HepG2 (cell line): ENCODE measurements at regions not wholly inside any gene's neighbourhood (a gene's known extent, or its start where the extent isn't known, plus 50 kb on each side); places are given as distances from the start of the nearest gene placed in this dataset.

Experiments
- ATAC-seq: fragments of 200-7000 bp; cut with Tn5 transposase; 3 replicates; pipeline ENCODE4 v1.9.1; 2020; ENCODE audit warnings: mild to moderate bottlenecking, moderate library complexity
- BruUV-seq: library from RNA; stranded (reverse); fragments of 400-500 nt; replicated peaks from 2 replicates; lab custom pipeline; 2021; lab: Mats Ljungman, UMichigan
- CTCF ChIA-PET: fragments of 300-600 bp; formaldehyde crosslinking; extraction: SDS; loops from one replicate; lab custom pipeline; 2021; ENCODE audit warnings: low total read pairs, inconsistent platforms, low intra/inter-chr PET ratio; lab: Yijun Ruan, JAX
- POLR2A ChIA-PET: fragments of 350-600 bp; sonication (Branson Sonifier 250); formaldehyde crosslinking; loops from one replicate; lab custom pipeline; 2020; ENCODE audit warnings: antibody characterized with exemption, inconsistent platforms; lab: Yijun Ruan, JAX
- DNase-seq: peaks from one replicate; pipeline ENCODE4 v3.0.0-alpha.2; 2015; ENCODE audit warnings: low spot score
- FAIRE-seq: peaks from 3 replicates; lab custom pipeline; 2011; peaks lifted over from hg19 to GRCh38; lab: Jason Lieb, UNC
- H2AFZ ChIP-seq: one replicate; pipeline ENCODE4 v1.6.1; 2011; ENCODE audit warnings: low read length, inconsistent platforms
- H3K27ac ChIP-seq: fragments of 300-600 bp; 3 replicates; pipeline ENCODE4 v1.8.0; 2011; ENCODE audit warnings: mixed run types, mild to moderate bottlenecking, mixed read lengths, low read length, inconsistent platforms; ENCODE audit not compliant: insufficient read depth; ENCODE audit errors: extremely low read length
- H3K27me3 ChIP-seq, 2 experiments: fragments of 200-600 bp in 1 of 2; 2 replicates in 1 of 2; 3 replicates in 1 of 2; pipeline versions ENCODE4 v1.6.0 to v1.8.0; 2011; ENCODE audit warnings: low read length in 2 of 2, mild to moderate bottlenecking in 2 of 2, moderate library complexity in 2 of 2, inconsistent platforms in 1 of 2; ENCODE audit not compliant: insufficient read depth in 2 of 2, control insufficient read depth in 1 of 2
- H3K36me3 ChIP-seq, 2 experiments: fragments of 200-600 bp in 1 of 2; replicated peaks in 1 of 2; 2 replicates in 1 of 2; 3 replicates in 1 of 2; pipeline versions ENCODE4 v1.5.1 to v1.8.0; 2011; ENCODE audit warnings: low read length in 2 of 2, inconsistent platforms in 1 of 2; ENCODE audit not compliant: insufficient read depth in 2 of 2, control insufficient read depth in 1 of 2
- H3K4me1 ChIP-seq: 2 replicates; pipeline ENCODE4 v1.5.1; 2012; ENCODE audit warnings: low read length, inconsistent platforms; ENCODE audit not compliant: insufficient read depth
- H3K4me2 ChIP-seq: 2 replicates; pipeline ENCODE4 v1.6.0; 2011; ENCODE audit warnings: low read depth, low read length, inconsistent platforms
- H3K4me3 ChIP-seq, 3 experiments: fragments of 200-600 bp in 1 of 3; sonication (generic), shearing (Covaris generic) in 1 of 3; replicated peaks in 1 of 3; 2 replicates each; pipeline ENCODE4 v1.5.1; 2011 to 2016; ENCODE audit warnings: low read length in 3 of 3, inconsistent platforms in 2 of 3, low read depth in 2 of 3, mild to moderate bottlenecking in 2 of 3, control low read depth in 1 of 3, mixed read lengths in 1 of 3; ENCODE audit not compliant: insufficient read depth in 1 of 3
- H3K79me2 ChIP-seq: one replicate; pipeline ENCODE4 v1.6.1; 2011; ENCODE audit warnings: low read length, inconsistent platforms; ENCODE audit not compliant: insufficient read depth
- H3K9ac ChIP-seq: 2 replicates; pipeline ENCODE4 v1.6.0; 2011; ENCODE audit warnings: mild to moderate bottlenecking, low read depth, low read length, inconsistent platforms; ENCODE audit not compliant: insufficient read depth
- H3K9me3 ChIP-seq: 2 replicates; pipeline ENCODE4 v1.5.1; 2012; ENCODE audit warnings: mild to moderate bottlenecking, low read length
- H4K20me1 ChIP-seq: 2 replicates; pipeline ENCODE4 v1.6.0; 2011; ENCODE audit warnings: inconsistent platforms, mild to moderate bottlenecking, low read length, moderate library complexity; ENCODE audit not compliant: insufficient read depth
- FOXP4 ChIP-seq: sonication (generic); formaldehyde crosslinking; IDR thresholded peaks from 2 replicates; pipeline ENCODE4 v1.4.0; 2020; ENCODE audit warnings: missing genetic modification reagents
- HMG20B ChIP-seq: conservative IDR thresholded peaks from 2 replicates; pipeline ENCODE4 v1.6.1; 2016; ENCODE audit warnings: missing genetic modification reagents, missing compliant biosample characterization
- HOXA9 ChIP-seq: sonication (generic); formaldehyde crosslinking; IDR thresholded peaks from 2 replicates; pipeline ENCODE4 v1.8.1; 2022; ENCODE audit warnings: missing genetic modification reagents, mild to moderate bottlenecking, moderate library complexity, borderline replicate concordance
- RNF219 ChIP-seq: sonication (generic); formaldehyde crosslinking; IDR thresholded peaks from 2 replicates; pipeline ENCODE4 v1.5.0; 2020; ENCODE audit warnings: mild to moderate bottlenecking, missing genetic modification reagents
- SALL1 ChIP-seq: sonication (generic); formaldehyde crosslinking; IDR thresholded peaks from 2 replicates; pipeline ENCODE4 v1.8.0; 2022; ENCODE audit warnings: mild to moderate bottlenecking, missing genetic modification reagents
- SOX13 ChIP-seq, 3 experiments: fragments of 450-650 bp in 1 of 3; sonication (generic) in 1 of 3; formaldehyde crosslinking in 1 of 3; IDR thresholded peaks in 2 of 3; conservative IDR thresholded peaks in 1 of 3; 2 replicates each; pipeline versions ENCODE4 v1.5.0 to v1.6.1; 2016 to 2020; ENCODE audit warnings: antibody characterized with exemption in 1 of 3, mild to moderate bottlenecking in 1 of 3, missing compliant biosample characterization in 1 of 3, missing genetic modification reagents in 1 of 3, moderate library complexity in 1 of 3
- TRIM24 ChIP-seq: sonication (generic); formaldehyde crosslinking; IDR thresholded peaks from 2 replicates; pipeline ENCODE4 v1.8.0; 2022; ENCODE audit warnings: mild to moderate bottlenecking, missing genetic modification reagents
- U2AF2 ChIP-seq: fragments of 200-400 bp; formaldehyde crosslinking; IDR thresholded peaks from 2 replicates; pipeline ENCODE4 v1.6.1; 2017; ENCODE audit warnings: low read depth, mild to moderate bottlenecking, low read length
- UBTF ChIP-seq: sonication (generic); formaldehyde crosslinking; IDR thresholded peaks from 2 replicates; pipeline ENCODE4 v1.4.0; 2020; ENCODE audit warnings: mild to moderate bottlenecking, missing genetic modification reagents
- ZFY ChIP-seq: sonication (generic); formaldehyde crosslinking; IDR thresholded peaks from 2 replicates; pipeline ENCODE4 v1.4.0; 2020; ENCODE audit warnings: missing genetic modification reagents
- ZNF225 ChIP-seq: sonication (generic); formaldehyde crosslinking; IDR thresholded peaks from 2 replicates; pipeline ENCODE4 v1.4.0; 2020; ENCODE audit warnings: mild to moderate bottlenecking, missing genetic modification reagents
- WGBS: methylation state at CpG from one replicate; pipeline ENCODE4 v1.1.6; 2017; ENCODE audit warnings: low lambda C conversion rate; 5-methylcytosine and 5-hydroxymethylcytosine counted together
- in situ Hi-C: cut with HindIII; loops from 2 replicates; pipeline ENCODE4 v1.10.0; 2017; ENCODE audit warnings: low pct_unique_long_range_greater_than_20kb; ENCODE audit not compliant: extremely low pct_ligation_motif_present
- intact Hi-C: fragments of 100-400 bp; cut with micrococcal nuclease; formaldehyde crosslinking; loops from one replicate; pipeline ENCODE4 v1.10.0; 2022; ENCODE audit not compliant: unreplicated experiment
- TF ChIP-seq, protein P1 (sequence below): sonication (generic); formaldehyde crosslinking; IDR thresholded peaks from 2 replicates; pipeline ENCODE4 v1.8.0; 2022; ENCODE audit warnings: low read depth, missing genetic modification reagents

GRCh38 chr6:92826633-92827032 lies 592.7 kb downstream of the EPHA7 start (continued):
- peak; percentile 49; the same call in 1 of the 2 replicates for TF ChIP-seq FOXP4 (CRISPR knock-in tag)
- TF ChIP-seq SOX13 (IDR thresholded peaks at IDR 0.05) = peak; percentile 49; the same call in 1 of the 2 replicates
- peak in 1 of 2 experiments; percentile 90; a peak in 2 of 4 replicates for TF ChIP-seq SOX13 (CRISPR knock-in tag; conservative IDR thresholded peaks at IDR 0.05 in 1 of 2, IDR thresholded peaks at IDR 0.05 in 1 of 2)
- TF ChIP-seq HOXA9 (CRISPR knock-in tag) = no peak
- TF ChIP-seq TRIM24 (CRISPR knock-in tag) = no peak

DNA sequence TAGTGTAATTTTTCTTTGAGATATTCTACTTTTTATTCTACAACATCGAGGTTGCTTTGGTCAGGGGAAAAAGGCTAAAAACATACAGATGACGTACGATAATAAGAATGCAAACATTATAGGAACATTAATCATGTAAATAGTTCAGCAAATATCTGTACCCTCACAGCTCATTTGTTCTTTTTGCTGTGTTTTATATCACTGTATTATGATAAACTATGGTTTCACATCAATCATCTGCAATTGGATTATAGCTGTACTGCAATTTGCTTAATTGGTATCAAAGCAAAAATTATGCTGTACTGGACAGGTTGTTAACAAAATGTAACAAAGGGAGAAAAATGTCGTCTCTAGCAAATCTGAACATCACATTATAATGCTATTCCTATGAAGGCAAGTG lies 597.1 kb downstream of the EPHA7 start:
- intact Hi-C loops (no loop called here), in situ Hi-C loops (no loop called here)
- H3K9me3 ChIP-seq = no peaks in the 10 kb centered on the region
- DNase-seq = no peak
- H4K20me1 ChIP-seq = no peaks in the 10 kb centered on the region
- BruUV-seq = no TSS peak
- no peaks in the 10 kb centered on the region for H3K36me3 ChIP-seq
- no peak overlapping the region for H2AFZ ChIP-seq
- no peak for ATAC-seq
- no peaks in the 10 kb centered on the region for H3K79me2 ChIP-seq
- H3K9ac ChIP-seq = no peak overlapping the region
- FAIRE-seq = no peak
- H3K4me3 ChIP-seq = no peak overlapping the region
- H3K4me1 ChIP-seq = peaks cover 12% of the 10 kb centered on the region
- CTCF ChIA-PET = no interaction called here
- POLR2A ChIA-PET = no interaction called here
- H3K4me2 ChIP-seq = no peak overlapping the region
- no peaks in the 10 kb centered on the region for H3K27me3 ChIP-seq
- WGBS = 16% methylated on average over 4 of the region's 4 CpGs
- no peak overlapping the region for H3K27ac ChIP-seq
- no peak for TF ChIP-seq ZFY
- no peak for TF ChIP-seq RNF219
- TF ChIP-seq, protein P1, sequence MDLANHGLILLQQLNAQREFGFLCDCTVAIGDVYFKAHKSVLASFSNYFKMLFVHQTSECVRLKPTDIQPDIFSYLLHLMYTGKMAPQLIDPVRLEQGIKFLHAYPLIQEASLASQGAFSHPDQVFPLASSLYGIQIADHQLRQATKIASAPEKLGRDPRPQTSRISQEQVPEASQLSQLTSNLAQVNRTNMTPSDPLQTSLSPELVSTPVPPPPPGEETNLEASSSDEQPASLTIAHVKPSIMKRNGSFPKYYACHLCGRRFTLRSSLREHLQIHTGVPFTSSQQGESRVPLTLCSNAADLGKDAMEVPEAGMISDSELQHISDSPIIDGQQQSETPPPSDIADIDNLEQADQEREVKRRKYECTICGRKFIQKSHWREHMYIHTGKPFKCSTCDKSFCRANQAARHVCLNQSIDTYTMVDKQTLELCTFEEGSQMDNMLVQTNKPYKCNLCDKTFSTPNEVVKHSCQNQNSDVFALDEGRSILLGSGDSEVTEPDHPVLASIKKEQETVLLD (CRISPR knock-in tag) = no peak
- TF ChIP-seq U2AF2 = no peak
- TF ChIP-seq ZNF225 (CRISPR knock-in tag) = no peak
- no peak for TF ChIP-seq SALL1 (CRISPR knock-in tag)
- no peak for TF ChIP-seq HMG20B (CRISPR knock-in tag)
- no peak for TF ChIP-seq UBTF
